Hematopoietic multipotent progenitor cell (in vitro differentiated cells): ENCODE measurements at regions not wholly inside any gene's neighbourhood (a gene's known extent, or its start where the extent isn't known, plus 50 kb on each side); places are given as distances from the start of the nearest gene placed in this dataset.
"Not testable (repeated sequence)": the region's sequence is repeated elsewhere in the genome, so short reads cannot be mapped to it uniquely, and the experiment has no call there.

ENCODE experiments used
- DNase-seq, 3 donors: peaks; one replicate each; pipeline ENCODE4 v3.0.0-alpha.2; 2011 to 2015; ENCODE audit warnings: low read depth in 2 of 3, low spot score in 2 of 3

GRCh38 chr13:83825676-83826075 is 56.6 kb downstream of the SLITRK1 start:
- DNase-seq, result no peak

GRCh38 chr13:83824560-83824959 is 57.7 kb downstream of the SLITRK1 start:
- DNase-seq, result no peak

GRCh38 chr13:83824120-83824519 is 58.2 kb downstream of the SLITRK1 start:
- no peak for DNase-seq

GRCh38 chr13:83819611-83820010 is 62.7 kb downstream of the SLITRK1 start:
- no peak for DNase-seq

DNA sequence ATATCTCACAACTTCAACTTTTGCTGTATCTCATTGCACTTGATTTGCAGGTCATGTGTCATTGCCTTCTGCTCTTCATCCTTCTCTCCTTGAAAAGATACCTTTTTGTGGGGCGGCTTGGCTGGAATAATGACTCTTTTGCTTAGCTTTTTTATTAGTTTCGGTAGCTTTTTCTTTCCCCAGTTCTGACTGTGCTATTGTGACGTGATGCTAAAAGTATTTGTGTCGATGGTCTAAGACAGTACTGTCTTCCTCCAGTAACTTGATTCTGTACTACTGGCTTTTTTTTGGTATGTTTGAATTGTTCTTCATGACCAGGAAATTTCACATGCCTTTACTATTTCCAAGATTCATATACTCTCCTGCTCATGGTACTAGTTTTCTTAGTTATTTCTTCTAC is 63.1 kb downstream of the SLITRK1 start:
- DNase-seq, result no peak

GRCh38 chr13:83816081-83816480 is 66.2 kb downstream of the SLITRK1 start:
- no peak for DNase-seq

DNA sequence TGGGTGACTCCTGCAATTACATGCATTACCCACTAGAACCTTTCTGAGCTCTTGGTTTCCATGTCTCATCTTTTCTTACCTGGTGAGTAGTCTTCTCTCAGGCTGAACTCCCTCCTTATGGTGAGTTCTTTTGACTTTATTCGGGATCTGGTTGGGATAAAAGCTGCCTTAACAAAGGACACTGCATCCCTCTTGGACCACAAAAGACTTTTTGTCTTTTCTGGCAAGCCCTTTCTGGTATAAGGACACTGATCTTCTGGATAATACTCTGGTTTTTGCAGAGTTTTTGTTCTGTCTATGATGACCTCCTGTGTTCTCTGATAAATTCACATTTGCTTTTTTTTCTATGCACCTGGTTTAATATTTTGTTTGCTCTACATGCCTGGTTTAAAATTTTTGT is 66.7 kb downstream of the SLITRK1 start:
- no peak for DNase-seq

GRCh38 chr13:83810136-83810535 is 72.1 kb downstream of the SLITRK1 start:
- no peak for DNase-seq

GRCh38 chr13:83804356-83804962 is 77.8 kb downstream of the SLITRK1 start:
- DNase-seq, result no peak

DNA sequence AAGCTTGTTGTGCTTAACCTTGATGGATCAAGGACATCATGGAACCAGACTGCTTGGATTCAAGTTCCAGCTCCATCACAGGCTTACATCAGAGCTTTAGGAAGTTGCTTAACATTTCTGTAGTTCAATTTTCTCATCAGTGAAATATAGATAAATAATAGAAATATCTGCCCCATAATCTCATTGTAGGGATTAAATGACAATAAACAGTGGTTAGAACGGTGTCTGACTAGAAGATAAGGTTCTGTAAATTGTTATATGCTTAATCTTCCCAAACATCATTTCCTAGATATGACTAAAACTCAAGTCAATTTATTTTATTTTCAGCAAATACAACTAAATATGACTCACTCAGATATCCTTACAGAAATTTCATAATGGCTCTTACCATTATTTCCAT is 83.5 kb downstream of the SLITRK1 start:
- DNase-seq, result no peak

GRCh38 chr13:83796364-83796763 is 85.9 kb downstream of the SLITRK1 start:
- no peak for DNase-seq

GRCh38 chr13:83794583-83794982 is 87.7 kb downstream of the SLITRK1 start:
- no peak for DNase-seq

DNA sequence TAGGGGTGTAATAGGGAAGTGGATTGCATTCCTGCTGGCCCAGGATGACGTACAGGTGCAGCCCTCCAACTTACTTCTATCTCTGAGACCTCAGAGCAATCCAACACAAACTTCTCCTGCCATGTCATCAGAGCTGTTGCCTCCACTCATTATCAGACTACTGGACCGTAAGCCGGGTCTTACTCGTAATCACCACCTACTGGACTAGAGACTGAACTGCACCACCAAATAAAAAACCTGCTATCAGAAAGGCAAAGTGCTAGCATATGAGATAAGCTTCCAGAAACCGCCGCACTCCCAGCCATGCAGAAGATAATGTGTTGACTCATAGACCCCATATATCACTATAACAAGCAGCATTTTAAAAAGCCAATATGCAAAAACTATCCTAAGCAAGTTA is 102.0 kb downstream of the SLITRK1 start:
- DNase-seq, result no peak

- no peak for DNase-seq
These were observed 108.3 kb downstream of the SLITRK1 start for GRCh38 chr13:83773961-83774360.

- no peak for DNase-seq
These were observed 116.5 kb downstream of the SLITRK1 start for GRCh38 chr13:83765796-83766195.

DNA sequence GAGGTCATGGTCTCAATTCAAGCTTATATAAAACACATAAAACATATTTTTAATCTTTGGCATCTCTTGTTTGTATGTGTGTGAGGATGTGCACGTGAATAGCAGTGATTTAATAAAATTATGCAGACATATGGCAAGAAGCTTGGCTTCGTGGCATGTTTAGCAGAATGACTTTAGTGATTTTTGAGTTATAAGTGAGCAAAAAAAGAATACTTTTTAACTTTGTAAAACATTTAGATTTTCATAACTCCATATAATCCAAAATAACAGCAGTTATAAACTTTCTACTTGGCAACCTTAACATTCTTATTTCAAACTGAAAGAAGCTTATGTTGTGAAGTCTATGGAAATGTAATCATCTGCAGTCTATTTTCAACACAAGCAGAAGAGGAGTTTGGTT is 120.6 kb downstream of the SLITRK1 start:
- DNase-seq, result no peak

DNA sequence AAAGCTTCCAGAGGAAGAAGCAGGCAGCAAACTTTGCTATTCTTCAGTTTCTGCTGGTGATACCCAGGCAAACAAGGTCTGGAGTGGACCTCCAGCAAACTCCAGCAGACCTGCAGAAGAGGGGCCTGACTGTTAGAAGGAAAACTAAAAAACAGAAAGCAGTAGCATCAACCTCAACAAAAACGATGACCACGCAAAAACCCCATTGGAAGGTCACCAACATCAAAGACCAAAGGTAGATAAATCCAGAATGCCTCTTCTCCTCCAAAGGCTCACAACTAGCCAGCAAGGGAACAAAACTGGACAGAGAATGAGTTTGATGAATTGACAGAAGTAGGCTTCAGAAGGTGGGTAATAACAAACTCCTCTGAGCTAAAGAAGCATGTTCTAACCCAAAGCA is 127.1 kb downstream of the SLITRK1 start:
- DNase-seq, result not testable (repeated sequence)

- no peak for DNase-seq
These were observed 128.2 kb downstream of the SLITRK1 start for GRCh38 chr13:83753912-83754624.

DNA sequence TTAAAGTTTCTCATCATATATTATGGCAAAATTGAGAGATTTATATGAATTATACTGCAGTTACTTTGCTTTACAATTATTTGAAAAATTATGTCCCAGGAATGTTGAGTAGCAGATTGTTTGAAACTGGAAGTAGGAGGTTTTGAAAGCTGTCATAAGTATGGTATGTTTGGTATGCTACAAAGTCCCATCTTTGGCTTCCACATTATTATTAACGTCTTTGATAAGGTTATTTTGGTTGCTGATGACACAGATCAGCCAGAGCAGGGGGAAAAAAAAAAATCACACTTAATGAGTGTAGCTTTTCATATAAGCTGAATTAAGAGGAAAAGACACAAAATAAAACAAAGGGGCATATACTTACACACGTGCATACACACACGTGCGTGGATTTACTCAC is 130.1 kb downstream of the SLITRK1 start:
- DNase-seq, result no peak

DNA sequence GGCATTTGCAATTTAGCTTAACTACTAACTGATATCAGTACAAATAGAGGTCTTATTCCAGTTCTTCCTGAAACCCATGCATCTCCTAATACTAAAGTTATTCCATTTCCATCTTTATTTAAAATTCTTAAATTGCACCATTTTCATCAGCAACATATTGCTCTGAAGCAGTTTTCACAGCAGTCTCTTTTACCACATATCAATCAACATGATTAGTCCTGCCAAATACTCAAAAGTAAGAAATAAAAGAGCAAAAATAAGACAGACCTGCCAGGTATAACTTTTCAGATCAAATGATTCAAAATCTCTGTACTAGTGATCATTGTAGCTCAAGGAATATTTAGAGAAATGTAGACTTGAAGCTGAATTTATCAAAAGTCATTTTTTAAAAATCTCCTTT is 141.7 kb downstream of the SLITRK1 start:
- no peak for DNase-seq

DNA sequence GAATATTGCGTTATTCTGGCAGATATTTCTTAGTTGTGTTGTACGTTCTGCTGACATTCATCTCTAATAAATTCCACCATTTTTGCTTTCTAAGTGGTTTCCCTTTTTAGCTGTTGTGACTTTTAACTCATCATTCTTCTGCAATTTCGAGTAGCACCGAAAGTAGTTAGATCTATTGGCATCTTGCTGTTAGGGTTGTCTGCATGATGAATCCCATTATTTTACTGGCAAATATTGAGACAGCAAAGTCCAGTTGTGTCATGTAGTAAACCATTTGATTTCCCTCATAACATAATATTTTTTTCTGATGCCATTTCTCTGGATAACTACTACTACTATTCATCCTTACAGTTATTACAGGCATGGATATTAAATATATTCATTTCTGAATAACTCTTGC is 143.9 kb downstream of the SLITRK1 start:
- no peak for DNase-seq

GRCh38 chr13:83733293-83733692 is 149.0 kb downstream of the SLITRK1 start:
- no peak for DNase-seq

- DNase-seq, result no peak
These were observed 149.5 kb downstream of the SLITRK1 start for GRCh38 chr13:83732755-83733154.
